CD4-positive, alpha-beta T cell (primary cell): ENCODE measurements at regions not wholly inside any gene's neighbourhood (a gene's known extent, or its start where the extent isn't known, plus 50 kb on each side); places are given as distances from the start of the nearest gene placed in this dataset.

Experiments used
- ATAC-seq: fragments of 200-7000 bp; cut with Tn5 transposase; one replicate; pipeline ENCODE4 v1.10.0; 2022; ENCODE audit warnings: mild to moderate bottlenecking; ENCODE audit not compliant: poor library complexity
- CTCF ChIA-PET: fragments of 350-600 bp; sonication (Branson Sonifier 250); formaldehyde crosslinking; loops from one replicate; lab custom pipeline; 2021; ENCODE audit warnings: antibody characterized with exemption, inconsistent platforms; lab: Charles Lee
- POLR2A ChIA-PET: fragments of 350-600 bp; sonication (Branson Sonifier 250); formaldehyde crosslinking; loops from one replicate; lab custom pipeline; 2021; ENCODE audit warnings: antibody characterized with exemption, inconsistent platforms; lab: Charles Lee
- DNase-seq, 14 experiments: peaks; one replicate each; pipeline ENCODE4 v3.0.0-alpha.2; 2013 to 2020; ENCODE audit warnings: mixed read lengths in 2 of 14
- H3K27ac ChIP-seq, 2 donors: one replicate each; pipeline versions ENCODE4 v1.5.1 to v1.7.0; 2013; ENCODE audit warnings: low read length in 2 of 2, low read depth in 1 of 2, mild to moderate bottlenecking in 1 of 2
- H3K27me3 ChIP-seq, 2 experiments: 1 replicate in 1 of 2; 2 replicates in 1 of 2; pipeline versions ENCODE4 v1.6.1 to v1.7.0; 2013; ENCODE audit warnings: low read length in 2 of 2, control low read depth in 1 of 2, mild to moderate bottlenecking in 1 of 2, moderate library complexity in 1 of 2; ENCODE audit not compliant: insufficient read depth in 2 of 2, control insufficient read depth in 1 of 2
- H3K36me3 ChIP-seq: one replicate; pipeline ENCODE4 v1.6.1; 2013; ENCODE audit warnings: low read length, control low read depth; ENCODE audit not compliant: insufficient read depth
- H3K4me1 ChIP-seq: one replicate; pipeline ENCODE4 v1.6.1; 2013; ENCODE audit warnings: low read length, control low read depth; ENCODE audit not compliant: insufficient read depth
- H3K4me3 ChIP-seq: one replicate; pipeline ENCODE4 v1.5.1; 2013; ENCODE audit warnings: mild to moderate bottlenecking, low read length, moderate library complexity
- H3K9me3 ChIP-seq, 2 experiments: 1 replicate in 1 of 2; 2 replicates in 1 of 2; pipeline versions ENCODE4 v1.6.1 to v1.7.0; 2013; ENCODE audit warnings: low read length in 2 of 2, mild to moderate bottlenecking in 2 of 2, control low read depth in 1 of 2, moderate library complexity in 1 of 2; ENCODE audit not compliant: control insufficient read depth in 1 of 2, insufficient read depth in 1 of 2
- H3K27ac Mint-ChIP-seq: one replicate; pipeline ENCODE4 v1.8.0; 2020; ENCODE audit warnings: mixed read lengths
- H3K27me3 Mint-ChIP-seq: one replicate; pipeline ENCODE4 v1.8.0; 2021; ENCODE audit warnings: mixed read lengths
- H3K36me3 Mint-ChIP-seq: one replicate; pipeline ENCODE4 v1.8.0; 2021; ENCODE audit warnings: low read depth, mixed read lengths
- H3K4me1 Mint-ChIP-seq: one replicate; pipeline ENCODE4 v1.8.0; 2021; ENCODE audit warnings: low read depth, mixed read lengths
- H3K4me3 Mint-ChIP-seq: one replicate; pipeline ENCODE4 v1.8.0; 2020; ENCODE audit warnings: mild to moderate bottlenecking, mixed read lengths
- H3K9me3 Mint-ChIP-seq: one replicate; pipeline ENCODE4 v1.8.0; 2020; ENCODE audit warnings: mixed read lengths
- CTCF ChIP-seq: fragments of 200-600 bp; IDR thresholded peaks from one replicate; pipeline ENCODE4 v1.8.0; 2022; ENCODE audit warnings: antibody characterized with exemption, mild to moderate bottlenecking
- intact Hi-C, 2 experiments: fragments of 100-400 bp; cut with DNase I in 1 of 2; cut with micrococcal nuclease in 1 of 2; formaldehyde crosslinking; loops; one replicate each; pipeline versions ENCODE4 v1.15.1 to v1.9.0; 2023 to 2025; cut with DNase I, micrococcal nuclease

- Mint-ChIP-seq H3K4me3 (no peak overlapping the region), H3K27me3 (no peaks in the 10 kb centered on the region), H3K4me1 (no peaks in the 10 kb centered on the region), H3K9me3 (no peaks in the 10 kb centered on the region), H3K36me3 (no peaks in the 10 kb centered on the region), H3K27ac (no peak overlapping the region)
- TF ChIP-seq CTCF, result no peak
- Histone ChIP-seq H3K9me3 (no peaks in the 10 kb centered on the region), H3K4me1 (no peaks in the 10 kb centered on the region), H3K36me3 (no peaks in the 10 kb centered on the region), H3K27ac (no peak overlapping the region), H3K4me3 (no peak overlapping the region), H3K27me3 (peaks cover 0 to 2% of the 10 kb centered on the region in 2 experiments)
- ATAC-seq (no peak), DNase-seq (no peak)
- CTCF ChIA-PET, result no interaction called here
- intact Hi-C loops, result no loop called here
- POLR2A ChIA-PET, result no interaction called here
These were observed 60.6 kb upstream of the HMHB1 start for GRCh38 chr5:143751342-143751741.

- Mint-ChIP-seq H3K4me1 (no peaks in the 10 kb centered on the region), H3K36me3 (no peaks in the 10 kb centered on the region), H3K27ac (no peak overlapping the region), H3K27me3 (no peaks in the 10 kb centered on the region), H3K9me3 (no peaks in the 10 kb centered on the region), H3K4me3 (no peak overlapping the region)
- H3K4me3 ChIP-seq, result no peak overlapping the region
- H3K9me3 ChIP-seq, result no peaks in the 10 kb centered on the region
- ATAC-seq, result no peak
- no peak overlapping the region for H3K27ac ChIP-seq
- ChIA-PET POLR2A (no interaction called here), CTCF (no interaction called here)
- intact Hi-C loops, result no loop called here
- H3K4me1 ChIP-seq, result no peaks in the 10 kb centered on the region
- TF ChIP-seq CTCF, result no peak
- no peak for DNase-seq
- H3K36me3 ChIP-seq, result no peaks in the 10 kb centered on the region
- H3K27me3 ChIP-seq, result peaks cover 0 to 2% of the 10 kb centered on the region in 2 experiments
These were observed 62.3 kb upstream of the HMHB1 start for GRCh38 chr5:143749581-143750205.

- H3K4me1 ChIP-seq, result no peaks in the 10 kb centered on the region
- ATAC-seq (no peak), DNase-seq (no peak)
- H3K36me3 ChIP-seq, result no peaks in the 10 kb centered on the region
- ChIA-PET POLR2A (no interaction called here), CTCF (no interaction called here)
- Mint-ChIP-seq H3K27me3 (no peaks in the 10 kb centered on the region), H3K36me3 (no peaks in the 10 kb centered on the region), H3K27ac (no peak overlapping the region), H3K4me1 (no peaks in the 10 kb centered on the region), H3K4me3 (no peak overlapping the region), H3K9me3 (no peaks in the 10 kb centered on the region)
- H3K27me3 ChIP-seq, result peaks cover 0 to 2% of the 10 kb centered on the region in 2 experiments
- no peak overlapping the region for H3K4me3 ChIP-seq
- intact Hi-C loops, result no loop called here
- H3K27ac ChIP-seq, result no peak overlapping the region
- TF ChIP-seq CTCF, result no peak
- no peaks in the 10 kb centered on the region for H3K9me3 ChIP-seq
These were observed 63.4 kb upstream of the HMHB1 start for GRCh38 chr5:143748516-143748915.
